ENCODE measurements at regions not wholly inside any gene's neighbourhood (a gene's known extent, or its start where the extent isn't known, plus 50 kb on each side); places are given as distances from the start of the nearest gene placed in this dataset.
"Not testable (repeated sequence)": the region's sequence is repeated elsewhere in the genome, so short reads cannot be mapped to it uniquely, and the experiment has no call there.

GRCh38 chr2:122020377-122020776, 264.9 kb downstream of the TSN start:
- DNase-seq (ENCODE audit: low read depth): no peak

- no peak for DNase-seq (ENCODE audit: low read depth)
Measured at GRCh38 chr2:122021941-122022340, 266.5 kb downstream of the TSN start.

- no peak for DNase-seq (ENCODE audit: low read depth)
Measured at GRCh38 chr2:122022531-122022930, 267.1 kb downstream of the TSN start.

GRCh38 chr2:122023059-122023864, 267.8 kb downstream of the TSN start:
- no peak for DNase-seq (ENCODE audit: low read depth)

- DNase-seq (ENCODE audit: low read depth): no peak
Measured at GRCh38 chr2:122027510-122028217, 272.2 kb downstream of the TSN start.

- no peak for DNase-seq (ENCODE audit: low read depth)
Measured at GRCh38 chr2:122028371-122029100, 273.1 kb downstream of the TSN start.

- DNase-seq (ENCODE audit: low read depth): no peak
Measured at GRCh38 chr2:122029456-122029855, 274.0 kb downstream of the TSN start.

- DNase-seq (ENCODE audit: low read depth): no peak
Measured at GRCh38 chr2:122029945-122030344, 274.5 kb downstream of the TSN start.

- DNase-seq (ENCODE audit: low read depth): no peak
Measured at GRCh38 chr2:122031544-122032263, 276.3 kb downstream of the TSN start.

GRCh38 chr2:122032264-122032645, 276.8 kb downstream of the TSN start:
- no peak for DNase-seq (ENCODE audit: low read depth)

- DNase-seq (ENCODE audit: low read depth): no peak
Measured at GRCh38 chr2:122033778-122034177, 278.3 kb downstream of the TSN start.

- DNase-seq (ENCODE audit: low read depth): no peak
Measured at GRCh38 chr2:122034344-122034743, 278.9 kb downstream of the TSN start.

- DNase-seq (ENCODE audit: low read depth): no peak
Measured at GRCh38 chr2:122034777-122035176, 279.3 kb downstream of the TSN start.

- DNase-seq (ENCODE audit: low read depth): not testable (repeated sequence)
Measured at GRCh38 chr2:122038816-122039215, 283.4 kb downstream of the TSN start.

- DNase-seq (ENCODE audit: low read depth): no peak
Measured at GRCh38 chr2:122041455-122041854, 286.0 kb downstream of the TSN start.

GRCh38 chr2:122051659-122052058, 296.2 kb downstream of the TSN start:
- not testable (repeated sequence) for DNase-seq (ENCODE audit: low read depth)

- DNase-seq (ENCODE audit: low read depth): no peak
Measured at GRCh38 chr2:122055521-122055931, 300.1 kb downstream of the TSN start.

- no peak for DNase-seq (ENCODE audit: low read depth)
Measured at GRCh38 chr2:122056853-122057252, 301.4 kb downstream of the TSN start.

GRCh38 chr2:122061206-122061605, 305.8 kb downstream of the TSN start:
- no peak for DNase-seq (ENCODE audit: low read depth)

GRCh38 chr2:122061831-122062230, 306.4 kb downstream of the TSN start:
- no peak for DNase-seq (ENCODE audit: low read depth)

GRCh38 chr2:122062506-122062905, 307.1 kb downstream of the TSN start:
- no peak for DNase-seq (ENCODE audit: low read depth)

GRCh38 chr2:122063716-122064115, 308.3 kb downstream of the TSN start:
- no peak for DNase-seq (ENCODE audit: low read depth)

Data from stimulated activated CD4-positive, alpha-beta T cell treated with anti-CD3 and anti-CD28 coated beads, Interleukin-2, amount 100 ng/mL, for 4 hours (primary cell).